SU-DHL-6 (cell line): ENCODE measurements at regions not wholly inside any gene's neighbourhood (a gene's known extent, or its start where the extent isn't known, plus 50 kb on each side); places are given as distances from the start of the nearest gene placed in this dataset.

Experiments used
- EZH2phosphoT487 ChIP-seq: fragments of 200-600 bp; sonication (generic), shearing (Covaris generic); conservative IDR thresholded peaks from 2 replicates; pipeline ENCODE4 v1.6.1; 2018; ENCODE audit warnings: mild to moderate bottlenecking, antibody characterized with exemption, low read length, moderate library complexity, mixed read lengths
- TF ChIP-seq, protein P1 (sequence below): fragments of 200-600 bp; sonication (generic); IDR thresholded peaks from one replicate; pipeline ENCODE4 v1.5.1; 2017; ENCODE audit warnings: antibody characterized with exemption, mild to moderate bottlenecking, low read length, moderate library complexity; ENCODE audit not compliant: insufficient read depth, poor library complexity, severe bottlenecking

DNA sequence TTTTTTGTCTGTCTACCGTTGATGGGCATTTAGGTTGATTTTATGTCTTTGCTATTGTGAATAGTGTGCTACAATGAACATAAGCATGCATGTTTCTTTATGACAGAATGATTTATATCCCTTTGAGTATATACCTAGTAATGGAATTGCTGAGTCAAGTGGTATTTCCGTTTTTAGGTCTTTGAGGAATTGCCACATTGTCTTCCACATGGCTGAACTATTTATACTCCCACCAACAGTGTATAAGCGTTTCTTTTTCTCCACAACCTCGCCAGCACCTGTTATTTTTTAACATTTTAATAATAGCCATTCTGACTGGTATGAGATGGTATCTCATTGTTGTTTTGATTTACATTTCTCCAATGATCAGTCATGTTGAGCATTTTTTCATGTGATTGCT is 89.6 kb upstream of the GALNT15 start:
- TF ChIP-seq, protein P1, sequence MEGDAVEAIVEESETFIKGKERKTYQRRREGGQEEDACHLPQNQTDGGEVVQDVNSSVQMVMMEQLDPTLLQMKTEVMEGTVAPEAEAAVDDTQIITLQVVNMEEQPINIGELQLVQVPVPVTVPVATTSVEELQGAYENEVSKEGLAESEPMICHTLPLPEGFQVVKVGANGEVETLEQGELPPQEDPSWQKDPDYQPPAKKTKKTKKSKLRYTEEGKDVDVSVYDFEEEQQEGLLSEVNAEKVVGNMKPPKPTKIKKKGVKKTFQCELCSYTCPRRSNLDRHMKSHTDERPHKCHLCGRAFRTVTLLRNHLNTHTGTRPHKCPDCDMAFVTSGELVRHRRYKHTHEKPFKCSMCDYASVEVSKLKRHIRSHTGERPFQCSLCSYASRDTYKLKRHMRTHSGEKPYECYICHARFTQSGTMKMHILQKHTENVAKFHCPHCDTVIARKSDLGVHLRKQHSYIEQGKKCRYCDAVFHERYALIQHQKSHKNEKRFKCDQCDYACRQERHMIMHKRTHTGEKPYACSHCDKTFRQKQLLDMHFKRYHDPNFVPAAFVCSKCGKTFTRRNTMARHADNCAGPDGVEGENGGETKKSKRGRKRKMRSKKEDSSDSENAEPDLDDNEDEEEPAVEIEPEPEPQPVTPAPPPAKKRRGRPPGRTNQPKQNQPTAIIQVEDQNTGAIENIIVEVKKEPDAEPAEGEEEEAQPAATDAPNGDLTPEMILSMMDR: no peak
- no peak for TF ChIP-seq EZH2phosphoT487
